SK-N-SH (cell line): ENCODE measurements at regions not wholly inside any gene's neighbourhood (a gene's known extent, or its start where the extent isn't known, plus 50 kb on each side); places are given as distances from the start of the nearest gene placed in this dataset.

Experiments
- CTCF ChIA-PET: fragments of 300-600, 350-600 bp; formaldehyde crosslinking; extraction: SDS; loops from one replicate; lab custom pipeline; 2021; lab: Yijun Ruan, JAX
- POLR2A ChIA-PET: fragments of 350-600 bp; sonication (Branson Sonifier 250); formaldehyde crosslinking; extraction: SDS; loops from one replicate; lab custom pipeline; 2020; ENCODE audit warnings: antibody characterized with exemption, inconsistent platforms; lab: Yijun Ruan, JAX
- DNase-seq: peaks from one replicate; pipeline ENCODE4 v3.0.0; 2012
- H2AFZ ChIP-seq: fragments of 200-600 bp; sonication (generic); 2 replicates; pipeline ENCODE4 v1.8.1; 2016; ENCODE audit warnings: antibody characterized with exemption, mild to moderate bottlenecking, low read depth
- H3F3A ChIP-seq: fragments of 200-600 bp; sonication (generic); replicated peaks from 2 replicates; pipeline ENCODE3; 2016; ENCODE audit warnings: antibody characterized with exemption, mild to moderate bottlenecking; ENCODE audit not compliant: insufficient read depth
- H3K27ac ChIP-seq, 2 experiments: fragments of 200-500 bp in 1 of 2; fragments of 200-600 bp in 1 of 2; sonication (Bioruptor generic) in 1 of 2; sonication (generic), shearing (Covaris generic) in 1 of 2; 2 replicates each; pipeline versions ENCODE4 v1.5.1 to v1.6.1; 2014 to 2016; ENCODE audit warnings: low read depth in 2 of 2, inconsistent platforms in 1 of 2, low read length in 1 of 2, mild to moderate bottlenecking in 1 of 2, mixed read lengths in 1 of 2
- H3K27me3 ChIP-seq: fragments of 200-600 bp; sonication (generic), shearing (Covaris generic); 2 replicates; pipeline ENCODE4 v1.6.1; 2016; ENCODE audit warnings: mixed run types; ENCODE audit not compliant: insufficient read depth
- H3K36me3 ChIP-seq, 2 experiments: fragments of 200-500 bp in 1 of 2; fragments of 200-600 bp in 1 of 2; sonication (Bioruptor generic) in 1 of 2; sonication (generic) in 1 of 2; replicated peaks in 1 of 2; 2 replicates each; pipeline versions ENCODE3 to v1.5.1; 2014 to 2016; ENCODE audit warnings: low read length in 1 of 2, mild to moderate bottlenecking in 1 of 2; ENCODE audit not compliant: insufficient read depth in 2 of 2, control insufficient read depth in 1 of 2
- H3K4me1 ChIP-seq, 2 experiments: fragments of 200-500 bp in 1 of 2; fragments of 200-600 bp in 1 of 2; sonication (Bioruptor generic) in 1 of 2; sonication (generic), shearing (Covaris generic) in 1 of 2; 2 replicates each; pipeline versions ENCODE4 v1.5.1 to v1.6.1; 2014 to 2016; ENCODE audit warnings: low read depth in 1 of 2, low read length in 1 of 2, mixed run types in 1 of 2; ENCODE audit not compliant: insufficient read depth in 2 of 2, control insufficient read depth in 1 of 2
- H3K4me2 ChIP-seq: fragments of 200-600 bp; sonication (generic), shearing (Covaris generic); 2 replicates; pipeline ENCODE4 v1.6.1; 2017; ENCODE audit warnings: mixed run types
- H3K4me3 ChIP-seq, 2 experiments: fragments of 200-500 bp in 1 of 2; fragments of 200-600 bp in 1 of 2; sonication (Bioruptor generic) in 1 of 2; sonication (generic), shearing (Covaris generic) in 1 of 2; 2 replicates each; pipeline versions ENCODE4 v1.5.1 to v1.8.1; 2014 to 2016; ENCODE audit warnings: low read depth in 2 of 2, inconsistent platforms in 1 of 2, low read length in 1 of 2, mild to moderate bottlenecking in 1 of 2, mixed read lengths in 1 of 2, moderate library complexity in 1 of 2
- H3K79me2 ChIP-seq: fragments of 200-600 bp; sonication (generic); 2 replicates; pipeline ENCODE4 v1.8.1; 2017; ENCODE audit warnings: mild to moderate bottlenecking; ENCODE audit not compliant: insufficient read depth
- H3K9ac ChIP-seq: fragments of 200-600 bp; sonication (generic); 2 replicates; pipeline ENCODE4 v1.6.1; 2017; ENCODE audit warnings: mixed run types
- H3K9me2 ChIP-seq: fragments of 200-600 bp; sonication (generic); 2 replicates; pipeline ENCODE4 v1.6.1; 2017; ENCODE audit warnings: mixed run types
- H3K9me3 ChIP-seq: fragments of 200-600 bp; sonication (generic); 2 replicates; pipeline ENCODE4 v1.6.1; 2017; ENCODE audit warnings: mixed run types, mild to moderate bottlenecking, moderate library complexity
- H4K20me1 ChIP-seq: fragments of 200-600 bp; sonication (generic); 2 replicates; pipeline ENCODE4 v1.6.1; 2017; ENCODE audit warnings: mild to moderate bottlenecking, mixed run types; ENCODE audit not compliant: insufficient read depth
- CTCF ChIP-seq: fragments of 200-600 bp; sonication (generic); IDR thresholded peaks from 2 replicates; pipeline ENCODE4 v1.6.1; 2017; ENCODE audit warnings: antibody characterized with exemption, mild to moderate bottlenecking, moderate library complexity
- ELF1 ChIP-seq: IDR thresholded peaks from 2 replicates; pipeline ENCODE4 v1.4.0; 2012
- EP300 ChIP-seq, 2 experiments: IDR thresholded peaks; 2 replicates each; pipeline versions ENCODE4 v1.4.0 to v1.6.1; 2012; ENCODE audit warnings: borderline replicate concordance in 1 of 2, low read depth in 1 of 2, low read length in 1 of 2
- EZH2phosphoT487 ChIP-seq: fragments of 200-600 bp; sonication (generic); IDR thresholded peaks from 2 replicates; pipeline ENCODE4 v1.6.1; 2017; ENCODE audit warnings: low read depth, mixed run types, mild to moderate bottlenecking, antibody characterized with exemption, moderate library complexity, borderline replicate concordance
- FOXJ3 ChIP-seq: sonication (generic); formaldehyde crosslinking; IDR thresholded peaks from 2 replicates; pipeline ENCODE4 v1.5.1; 2020; ENCODE audit warnings: mild to moderate bottlenecking, missing genetic modification reagents
- FOXM1 ChIP-seq: IDR thresholded peaks from 2 replicates; pipeline ENCODE4 v1.4.0; 2012; ENCODE audit warnings: low read depth, mild to moderate bottlenecking
- GATA2 ChIP-seq: sonication (generic); formaldehyde crosslinking; IDR thresholded peaks from 2 replicates; pipeline ENCODE4 v1.5.0; 2020; ENCODE audit warnings: mild to moderate bottlenecking, missing genetic modification reagents
- IRF3 ChIP-seq: fragments of 150-350 bp; IDR thresholded peaks from 2 replicates; pipeline ENCODE4 v1.6.1; 2016; ENCODE audit warnings: mild to moderate bottlenecking, low read depth, low read length
- MEF2A ChIP-seq: IDR thresholded peaks from 2 replicates; pipeline ENCODE4 v1.4.0; 2012; ENCODE audit warnings: low read depth, borderline replicate concordance
- NRF1 ChIP-seq: IDR thresholded peaks from 2 replicates; pipeline ENCODE4 v1.6.1; 2012; ENCODE audit warnings: low read depth, mild to moderate bottlenecking, low read length
- POLR2AphosphoS5 ChIP-seq: IDR thresholded peaks from 2 replicates; pipeline ENCODE4 v1.6.1; 2012; ENCODE audit warnings: low read depth, low read length
- RAD21 ChIP-seq: IDR thresholded peaks from 2 replicates; pipeline ENCODE4 v1.6.1; 2012; ENCODE audit warnings: mild to moderate bottlenecking, low read length
- RFX5 ChIP-seq: IDR thresholded peaks from 2 replicates; pipeline ENCODE4 v1.6.1; 2012; ENCODE audit warnings: mild to moderate bottlenecking, improper control_type of control experiment, low read length
- RXRA ChIP-seq: IDR thresholded peaks from 2 replicates; pipeline ENCODE4 v1.4.0; 2012; ENCODE audit warnings: low read depth, mild to moderate bottlenecking, borderline replicate concordance
- SIN3A ChIP-seq: IDR thresholded peaks from 2 replicates; pipeline ENCODE4 v1.6.1; 2012; ENCODE audit warnings: low read depth, mild to moderate bottlenecking, low read length, moderate library complexity, borderline replicate concordance
- TCF12 ChIP-seq: IDR thresholded peaks from 2 replicates; pipeline ENCODE4 v1.4.0; 2012
- WGBS: methylation state at CpG from one replicate; pipeline ENCODE4 v1.1.6; 2017; ENCODE audit warnings: low lambda C conversion rate; 5-methylcytosine and 5-hydroxymethylcytosine counted together
- TF ChIP-seq, protein P1 (sequence below): IDR thresholded peaks from 2 replicates; pipeline ENCODE4 v1.4.0; 2012; ENCODE audit warnings: low read depth, borderline replicate concordance
- TF ChIP-seq, protein P2 (sequence below): IDR thresholded peaks from 2 replicates; pipeline ENCODE4; 2012

DNA sequence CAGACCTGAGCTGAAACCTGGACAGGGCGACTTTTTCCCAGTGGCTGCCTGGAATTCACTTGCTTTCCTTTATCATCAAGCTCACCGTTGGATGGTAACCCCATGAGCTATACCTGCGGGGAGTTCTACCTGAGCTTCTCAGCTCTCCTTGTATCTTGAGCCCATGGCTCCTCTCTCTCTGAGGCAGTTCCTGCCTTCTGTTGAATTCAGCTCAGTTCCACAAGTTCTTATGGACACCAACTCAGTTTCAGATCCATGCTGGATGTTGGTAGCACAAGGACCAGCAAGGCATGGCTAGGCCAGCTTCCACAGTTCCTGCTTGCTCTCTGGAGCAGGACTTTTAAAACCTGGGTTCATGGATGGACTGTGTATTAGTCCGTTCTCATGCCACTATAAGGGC lies 58.3 kb upstream of the AMPD3 start:
- POLR2A ChIA-PET, result no interaction called here

DNA sequence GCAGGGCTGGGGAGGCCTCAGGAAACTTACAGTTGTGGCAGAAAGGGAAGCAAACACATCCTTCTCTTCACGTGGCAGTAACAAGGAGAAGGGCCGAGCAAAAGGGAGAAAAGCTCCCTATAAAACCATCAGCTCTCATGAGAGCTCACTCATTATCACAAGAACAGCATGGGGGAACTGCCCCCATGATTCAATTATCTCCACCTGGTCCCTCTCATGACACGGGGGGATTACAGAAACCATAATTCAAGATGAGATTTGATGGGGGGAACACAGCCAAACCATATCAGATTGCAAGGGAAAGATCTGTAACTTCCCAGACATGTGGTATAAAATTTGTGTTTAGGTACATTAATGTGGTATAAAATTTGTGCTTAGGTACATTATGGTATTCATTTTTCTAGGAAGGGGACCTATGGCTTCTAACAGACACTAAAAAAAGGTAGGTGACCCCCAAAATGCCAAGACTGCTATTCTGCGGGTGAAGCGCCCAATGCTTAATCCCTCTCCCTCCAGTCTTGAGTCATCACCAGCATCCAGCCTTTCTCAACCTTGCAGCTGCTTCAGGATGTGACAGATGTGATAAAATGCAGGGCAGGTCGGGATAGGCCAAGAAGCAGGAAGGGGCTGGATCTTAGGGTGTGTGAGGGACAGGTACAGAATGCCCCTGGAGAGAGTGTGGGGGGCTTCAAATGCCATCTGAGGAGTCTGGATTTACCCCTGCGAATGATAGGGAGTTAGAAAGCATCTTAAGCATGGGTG lies 57.7 kb upstream of the AMPD3 start:
- no peak overlapping the region for H3K9ac ChIP-seq
- H3K79me2 ChIP-seq, result no peaks in the 10 kb centered on the region
- no peak overlapping the region for H3K4me3 ChIP-seq
- ChIA-PET POLR2A (no interaction called here), CTCF (interaction anchor here (2.5 kb wide), 1 partner anchor 9 kb away, joined by 11 read pairs; no protein-coding TSS in a partner anchor)
- 80% methylated on average over 7 of the region's 7 CpGs for WGBS
- H3K4me1 ChIP-seq, result peaks cover 9 to 47% of the 10 kb centered on the region in 2 experiments; a peak in 3 of 4 replicates
- H4K20me1 ChIP-seq, result no peaks in the 10 kb centered on the region
- H3K9me3 ChIP-seq, result no peaks in the 10 kb centered on the region
- no peak for TF ChIP-seq ELF1
- no peak for TF ChIP-seq CTCF
- no peak for TF ChIP-seq RFX5
- no peak for TF ChIP-seq SIN3A
- TF ChIP-seq FOXM1, result no peak
- TF ChIP-seq GATA2 (CRISPR knock-in tag), result no peak
- no peak for TF ChIP-seq MEF2A
- TF ChIP-seq, protein P1, sequence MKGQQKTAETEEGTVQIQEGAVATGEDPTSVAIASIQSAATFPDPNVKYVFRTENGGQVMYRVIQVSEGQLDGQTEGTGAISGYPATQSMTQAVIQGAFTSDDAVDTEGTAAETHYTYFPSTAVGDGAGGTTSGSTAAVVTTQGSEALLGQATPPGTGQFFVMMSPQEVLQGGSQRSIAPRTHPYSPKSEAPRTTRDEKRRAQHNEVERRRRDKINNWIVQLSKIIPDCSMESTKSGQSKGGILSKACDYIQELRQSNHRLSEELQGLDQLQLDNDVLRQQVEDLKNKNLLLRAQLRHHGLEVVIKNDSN, result no peak
- TF ChIP-seq NRF1, result no peak
- TF ChIP-seq EZH2phosphoT487, result no peak
- TF ChIP-seq POLR2AphosphoS5, result no peak
- no peak for TF ChIP-seq IRF3
- no peak for TF ChIP-seq RAD21
- no peak for TF ChIP-seq FOXJ3 (CRISPR knock-in tag)
- TF ChIP-seq, protein P2, sequence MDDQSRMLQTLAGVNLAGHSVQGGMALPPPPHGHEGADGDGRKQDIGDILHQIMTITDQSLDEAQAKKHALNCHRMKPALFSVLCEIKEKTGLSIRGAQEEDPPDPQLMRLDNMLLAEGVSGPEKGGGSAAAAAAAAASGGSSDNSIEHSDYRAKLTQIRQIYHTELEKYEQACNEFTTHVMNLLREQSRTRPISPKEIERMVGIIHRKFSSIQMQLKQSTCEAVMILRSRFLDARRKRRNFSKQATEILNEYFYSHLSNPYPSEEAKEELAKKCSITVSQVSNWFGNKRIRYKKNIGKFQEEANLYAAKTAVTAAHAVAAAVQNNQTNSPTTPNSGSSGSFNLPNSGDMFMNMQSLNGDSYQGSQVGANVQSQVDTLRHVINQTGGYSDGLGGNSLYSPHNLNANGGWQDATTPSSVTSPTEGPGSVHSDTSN, result no peak
- TF ChIP-seq RXRA, result no peak
- no peak for TF ChIP-seq TCF12
- TF ChIP-seq EP300 (IDR thresholded peaks at IDR 0.05; ENCODE audit: borderline replicate concordance in 1 of 2, low read depth in 1 of 2, low read length in 1 of 2), result no peak
- H3K27me3 ChIP-seq, result no peaks in the 10 kb centered on the region
- no peak overlapping the region for H3K4me2 ChIP-seq
- H3K9me2 ChIP-seq, result no peaks in the 10 kb centered on the region
- H3K27ac ChIP-seq, result no peak overlapping the region
- H3F3A ChIP-seq, result peaks cover 14% of the 10 kb centered on the region
- H2AFZ ChIP-seq, result no peak overlapping the region
- H3K36me3 ChIP-seq, result no peaks in the 10 kb centered on the region
- no peak for DNase-seq

More for the DNA sequence above, 58.3 kb upstream of the AMPD3 start:
- H3K36me3 ChIP-seq, result no peaks in the 10 kb centered on the region
- H3K79me2 ChIP-seq, result no peaks in the 10 kb centered on the region
- H3K4me1 ChIP-seq, result peaks cover 9 to 44% of the 10 kb centered on the region in 2 experiments; a peak in 3 of 4 replicates
- no peaks in the 10 kb centered on the region for H3K9me2 ChIP-seq
- CTCF ChIA-PET, result interaction anchor here (1.0 to 2.5 kb wide), 3 partner anchors 9 to 638 kb away, joined by 3 to 11 read pairs (median 4); no protein-coding TSS in a partner anchor
- no peaks in the 10 kb centered on the region for H3K27me3 ChIP-seq
- peaks cover 14% of the 10 kb centered on the region for H3F3A ChIP-seq
- H3K27ac ChIP-seq, result no peak overlapping the region
- H3K9ac ChIP-seq, result no peak overlapping the region
- H2AFZ ChIP-seq, result no peak overlapping the region
- 91% methylated on average over 3 of the region's 4 CpGs for WGBS
- no peak for DNase-seq
- no peak for TF ChIP-seq MEF2A
- H3K9me3 ChIP-seq, result no peaks in the 10 kb centered on the region
- H3K4me2 ChIP-seq, result no peak overlapping the region
- H3K4me3 ChIP-seq, result no peak overlapping the region
- no peaks in the 10 kb centered on the region for H4K20me1 ChIP-seq
